Middle frontal gyrus (tissue), 1 donor: ENCODE measurements at regions not wholly inside any gene's neighbourhood (a gene's known extent, or its start where the extent isn't known, plus 50 kb on each side); places are given as distances from the start of the nearest gene placed in this dataset.
"Not testable (repeated sequence)": the region's sequence is repeated elsewhere in the genome, so short reads cannot be mapped to it uniquely, and the experiment has no call there.

Experiments
- DNase-seq: peaks from one replicate; pipeline ENCODE4 v3.0.0-alpha.2; 2015; ENCODE audit warnings: low spot score; ENCODE audit errors: extremely low spot score

GRCh38 chr2:185988907-185989306 is 250.3 kb downstream of the FSIP2 start:
- DNase-seq = not testable (repeated sequence)

- no peak for DNase-seq
Observed at GRCh38 chr2:185990861-185991525, 252.4 kb downstream of the FSIP2 start.

- DNase-seq = no peak
Observed at GRCh38 chr2:185998562-185999070, 260.0 kb downstream of the FSIP2 start.

- DNase-seq = no peak
Observed at GRCh38 chr2:186009341-186009740, 270.7 kb downstream of the FSIP2 start.

GRCh38 chr2:186017278-186017677 is 278.7 kb downstream of the FSIP2 start:
- no peak for DNase-seq

- no peak for DNase-seq
Observed at GRCh38 chr2:186024921-186025320, 286.3 kb downstream of the FSIP2 start.

GRCh38 chr2:186027922-186028321 is 289.3 kb downstream of the FSIP2 start:
- no peak for DNase-seq

- no peak for DNase-seq
Observed at GRCh38 chr2:186031229-186031628, 292.6 kb downstream of the FSIP2 start.

GRCh38 chr2:186032102-186032738 is 293.6 kb downstream of the FSIP2 start:
- DNase-seq = no peak

- DNase-seq = no peak
Observed at GRCh38 chr2:186032930-186033329, 294.3 kb downstream of the FSIP2 start.

- no peak for DNase-seq
Observed at GRCh38 chr2:186033541-186033940, 294.9 kb downstream of the FSIP2 start.

GRCh38 chr2:186036862-186037449 is 298.4 kb downstream of the FSIP2 start:
- DNase-seq = no peak

GRCh38 chr2:186042207-186043028 is 303.8 kb downstream of the FSIP2 start:
- no peak for DNase-seq

GRCh38 chr2:186044761-186045160 is 306.2 kb downstream of the FSIP2 start:
- DNase-seq = no peak

GRCh38 chr2:186052930-186053329 is 314.3 kb downstream of the FSIP2 start:
- no peak for DNase-seq

- DNase-seq = no peak
Observed at GRCh38 chr2:186058614-186059013, 320.0 kb downstream of the FSIP2 start.

- DNase-seq = no peak
Observed at GRCh38 chr2:186059096-186059495, 320.5 kb downstream of the FSIP2 start.

- DNase-seq = no peak
Observed at GRCh38 chr2:186060744-186061440, 322.3 kb downstream of the FSIP2 start.

- no peak for DNase-seq
Observed at GRCh38 chr2:186064507-186064906, 325.9 kb downstream of the FSIP2 start.

GRCh38 chr2:186065491-186065890 is 326.9 kb downstream of the FSIP2 start:
- no peak for DNase-seq

- no peak for DNase-seq
Observed at GRCh38 chr2:186068139-186068801, 329.7 kb downstream of the FSIP2 start.
